ENCODE measurements at regions not wholly inside any gene's neighbourhood (a gene's known extent, or its start where the extent isn't known, plus 50 kb on each side); places are given as distances from the start of the nearest gene placed in this dataset.

- TF ChIP-seq, protein P1, sequence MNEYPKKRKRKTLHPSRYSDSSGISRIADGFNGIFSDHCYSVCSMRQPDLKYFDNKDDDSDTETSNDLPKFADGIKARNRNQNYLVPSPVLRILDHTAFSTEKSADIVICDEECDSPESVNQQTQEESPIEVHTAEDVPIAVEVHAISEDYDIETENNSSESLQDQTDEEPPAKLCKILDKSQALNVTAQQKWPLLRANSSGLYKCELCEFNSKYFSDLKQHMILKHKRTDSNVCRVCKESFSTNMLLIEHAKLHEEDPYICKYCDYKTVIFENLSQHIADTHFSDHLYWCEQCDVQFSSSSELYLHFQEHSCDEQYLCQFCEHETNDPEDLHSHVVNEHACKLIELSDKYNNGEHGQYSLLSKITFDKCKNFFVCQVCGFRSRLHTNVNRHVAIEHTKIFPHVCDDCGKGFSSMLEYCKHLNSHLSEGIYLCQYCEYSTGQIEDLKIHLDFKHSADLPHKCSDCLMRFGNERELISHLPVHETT (tag by site-specific recombination; IDR thresholded peaks at IDR 0.05) = no peak
- TF ChIP-seq ZNF114 (tag by site-specific recombination; IDR thresholded peaks at IDR 0.05) (no peak), ZNF626 (tag by site-specific recombination; IDR thresholded peaks at IDR 0.05) (no peak), ZNF600 (tag by site-specific recombination; IDR thresholded peaks at IDR 0.05) (0 out of 2 replicates have a peak, but pooled peaks have one; percentile 20), REST (tag by site-specific recombination; IDR thresholded peaks at IDR 0.05) (no peak), IKZF3 (tag by site-specific recombination; IDR thresholded peaks at IDR 0.05) (no peak), ZBTB1 (tag by site-specific recombination; IDR thresholded peaks at IDR 0.05) (no peak), INSM2 (tag by site-specific recombination; IDR thresholded peaks at IDR 0.05) (0 out of 2 replicates have a peak, but pooled peaks have one; percentile 36), ZFP37 (tag by site-specific recombination; IDR thresholded peaks at IDR 0.05) (no peak), ZBTB48 (tag by site-specific recombination; IDR thresholded peaks at IDR 0.05) (no peak), YY2 (tag by site-specific recombination; IDR thresholded peaks at IDR 0.05) (no peak), ZNF223 (tag by site-specific recombination; IDR thresholded peaks at IDR 0.05) (no peak), YY1 (tag by site-specific recombination; IDR thresholded peaks at IDR 0.05) (no peak), ZNF19 (tag by site-specific recombination; IDR thresholded peaks at IDR 0.05; ENCODE audit: low read depth) (no peak), ZNF157 (tag by site-specific recombination; IDR thresholded peaks at IDR 0.05) (no peak), ZNF473 (tag by site-specific recombination; IDR thresholded peaks at IDR 0.05) (no peak), ZNF394 (tag by site-specific recombination; IDR thresholded peaks at IDR 0.05; ENCODE audit: borderline replicate concordance) (peak; percentile 39; the same call in 1 of the 2 replicates), OSR2 (tag by site-specific recombination; IDR thresholded peaks at IDR 0.05) (no peak), SCRT1 (tag by site-specific recombination; IDR thresholded peaks at IDR 0.05; ENCODE audit: borderline replicate concordance) (no peak), ZNF555 (tag by site-specific recombination; conservative IDR thresholded peaks at IDR 0.05) (no peak), ZSCAN30 (tag by site-specific recombination; IDR thresholded peaks at IDR 0.05) (no peak), KLF9 (tag by site-specific recombination; IDR thresholded peaks at IDR 0.05; ENCODE audit: low read depth) (peak; percentile 73; the same call in 1 of the 2 replicates), ZNF140 (tag by site-specific recombination; IDR thresholded peaks at IDR 0.05) (no peak), ZNF248 (tag by site-specific recombination; IDR thresholded peaks at IDR 0.05) (no peak), ZNF16 (tag by site-specific recombination; IDR thresholded peaks at IDR 0.05; ENCODE audit: low read depth) (no peak), ZNF335 (tag by site-specific recombination; conservative IDR thresholded peaks at IDR 0.05) (no peak; the same call in none of the 2 replicates), ZNF433 (tag by site-specific recombination; IDR thresholded peaks at IDR 0.05; ENCODE audit: low read depth) (no peak), TRIM28 (IDR thresholded peaks at IDR 0.05; ENCODE audit: borderline replicate concordance, low read length) (peak; percentile 79; the same call in 1 of the 2 replicates), ZBTB8A (tag by site-specific recombination; IDR thresholded peaks at IDR 0.05) (no peak)
- TF ChIP-seq, protein P2, sequence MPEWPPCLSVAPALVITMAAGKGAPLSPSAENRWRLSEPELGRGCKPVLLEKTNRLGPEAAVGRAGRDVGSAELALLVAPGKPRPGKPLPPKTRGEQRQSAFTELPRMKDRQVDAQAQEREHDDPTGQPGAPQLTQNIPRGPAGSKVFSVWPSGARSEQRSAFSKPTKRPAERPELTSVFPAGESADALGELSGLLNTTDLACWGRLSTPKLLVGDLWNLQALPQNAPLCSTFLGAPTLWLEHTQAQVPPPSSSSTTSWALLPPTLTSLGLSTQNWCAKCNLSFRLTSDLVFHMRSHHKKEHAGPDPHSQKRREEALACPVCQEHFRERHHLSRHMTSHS (tag by site-specific recombination; IDR thresholded peaks at IDR 0.05) = no peak
- TF ChIP-seq, protein P3, sequence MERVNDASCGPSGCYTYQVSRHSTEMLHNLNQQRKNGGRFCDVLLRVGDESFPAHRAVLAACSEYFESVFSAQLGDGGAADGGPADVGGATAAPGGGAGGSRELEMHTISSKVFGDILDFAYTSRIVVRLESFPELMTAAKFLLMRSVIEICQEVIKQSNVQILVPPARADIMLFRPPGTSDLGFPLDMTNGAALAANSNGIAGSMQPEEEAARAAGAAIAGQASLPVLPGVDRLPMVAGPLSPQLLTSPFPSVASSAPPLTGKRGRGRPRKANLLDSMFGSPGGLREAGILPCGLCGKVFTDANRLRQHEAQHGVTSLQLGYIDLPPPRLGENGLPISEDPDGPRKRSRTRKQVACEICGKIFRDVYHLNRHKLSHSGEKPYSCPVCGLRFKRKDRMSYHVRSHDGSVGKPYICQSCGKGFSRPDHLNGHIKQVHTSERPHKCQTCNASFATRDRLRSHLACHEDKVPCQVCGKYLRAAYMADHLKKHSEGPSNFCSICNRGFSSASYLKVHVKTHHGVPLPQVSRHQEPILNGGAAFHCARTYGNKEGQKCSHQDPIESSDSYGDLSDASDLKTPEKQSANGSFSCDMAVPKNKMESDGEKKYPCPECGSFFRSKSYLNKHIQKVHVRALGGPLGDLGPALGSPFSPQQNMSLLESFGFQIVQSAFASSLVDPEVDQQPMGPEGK (tag by site-specific recombination; IDR thresholded peaks at IDR 0.05) = peak; percentile 50
Observed at GRCh38 chr6:108737594-108738546, 110.4 kb upstream of the ARMC2 start (continued).

Measured in HEK293 (cell line).